Endothelial cell of umbilical vein (primary cell): ENCODE measurements at regions not wholly inside any gene's neighbourhood (a gene's known extent, or its start where the extent isn't known, plus 50 kb on each side); places are given as distances from the start of the nearest gene placed in this dataset.

ENCODE experiments used
- BruUV-seq: library from RNA; stranded (reverse); fragments of 400-500 nt; replicated peaks from 2 replicates; lab custom pipeline; 2021; lab: Mats Ljungman, UMichigan
- CTCF ChIA-PET: fragments of 300-600, 350-600 bp; sonication (Branson Sonifier 250); formaldehyde crosslinking; loops from one replicate; lab custom pipeline; 2021; ENCODE audit warnings: antibody characterized with exemption, inconsistent platforms; lab: Charles Lee
- POLR2A ChIA-PET: fragments of 300-600, 350-600 bp; sonication (Branson Sonifier 250); formaldehyde crosslinking; loops from one replicate; lab custom pipeline; 2021; ENCODE audit warnings: antibody characterized with exemption, inconsistent platforms; lab: Charles Lee
- DNase-seq: peaks from one replicate; pipeline ENCODE4 v3.0.0-alpha.2; 2011; ENCODE audit warnings: low read depth, low spot score
- FAIRE-seq: peaks from 2 replicates; lab custom pipeline; 2011; peaks lifted over from hg19 to GRCh38; lab: Jason Lieb, UNC
- H2AFZ ChIP-seq: 2 replicates; pipeline ENCODE4 v1.6.0; 2012; ENCODE audit warnings: low read depth, low read length, control low read depth, inconsistent platforms
- H3K27ac ChIP-seq: 2 replicates; pipeline ENCODE4 v1.5.1; 2011; ENCODE audit warnings: low read depth, mild to moderate bottlenecking, control low read depth, low read length, moderate library complexity; ENCODE audit not compliant: insufficient read depth
- H3K27me3 ChIP-seq, 2 experiments: 2 replicates each; pipeline versions ENCODE4 v1.6.0 to v1.6.1; 2011; ENCODE audit warnings: low read length in 2 of 2, mixed read lengths in 1 of 2; ENCODE audit not compliant: control insufficient read depth in 2 of 2, insufficient read depth in 2 of 2
- H3K36me3 ChIP-seq, 2 experiments: 2 replicates in 1 of 2; 3 replicates in 1 of 2; pipeline ENCODE4 v1.5.1; 2011; ENCODE audit warnings: low read length in 2 of 2, mild to moderate bottlenecking in 1 of 2, moderate library complexity in 1 of 2; ENCODE audit not compliant: control insufficient read depth in 2 of 2, insufficient read depth in 2 of 2; ENCODE audit errors: extremely low read depth in 1 of 2
- H3K4me1 ChIP-seq: 3 replicates; pipeline ENCODE4 v1.5.1; 2011; ENCODE audit warnings: mild to moderate bottlenecking, low read length; ENCODE audit not compliant: control insufficient read depth, insufficient read depth; ENCODE audit errors: extremely low read depth
- H3K4me2 ChIP-seq: 2 replicates; pipeline ENCODE4 v1.6.1; 2011; ENCODE audit warnings: low read length, control low read depth, mixed read lengths; ENCODE audit not compliant: insufficient read depth
- H3K4me3 ChIP-seq, 3 experiments: fragments of 200-600 bp in 1 of 3; sonication (generic), shearing (Covaris generic) in 1 of 3; replicated peaks in 1 of 3; 2 replicates each; pipeline ENCODE4 v1.5.1; 2011 to 2016; ENCODE audit warnings: control low read depth in 3 of 3, low read length in 3 of 3, mild to moderate bottlenecking in 2 of 3, inconsistent platforms in 1 of 3, low read depth in 1 of 3, moderate library complexity in 1 of 3; ENCODE audit not compliant: insufficient read depth in 1 of 3
- H3K79me2 ChIP-seq: 2 replicates; pipeline ENCODE4 v1.6.0; 2012; ENCODE audit warnings: low read length, inconsistent platforms; ENCODE audit not compliant: control insufficient read depth, insufficient read depth
- H3K9ac ChIP-seq: replicated peaks from 2 replicates; pipeline ENCODE3; 2011; ENCODE audit warnings: low read length, control low read depth; ENCODE audit not compliant: insufficient read depth; ENCODE audit errors: extremely low read depth
- H3K9me1 ChIP-seq: replicated peaks from 3 replicates; pipeline ENCODE4 v1.6.0; 2011; ENCODE audit warnings: mild to moderate bottlenecking, low read length; ENCODE audit not compliant: control insufficient read depth, insufficient read depth; ENCODE audit errors: extremely low read depth
- H3K9me3 ChIP-seq: replicated peaks from 2 replicates; pipeline ENCODE4 v1.5.1; 2012; ENCODE audit warnings: low read length, inconsistent platforms; ENCODE audit not compliant: control insufficient read depth, insufficient read depth
- H4K20me1 ChIP-seq: replicated peaks from 2 replicates; pipeline ENCODE3; 2011; ENCODE audit warnings: mild to moderate bottlenecking, low read length; ENCODE audit not compliant: control insufficient read depth, insufficient read depth; ENCODE audit errors: extremely low read depth
- GATA2 ChIP-seq: IDR thresholded peaks from 2 replicates; pipeline ENCODE4 v1.7.0; 2011; ENCODE audit warnings: low read depth, mild to moderate bottlenecking, moderate library complexity, mixed read lengths, low read length; ENCODE audit not compliant: insufficient read length, insufficient read depth
- POLR2AphosphoS5 ChIP-seq: IDR thresholded peaks from 2 replicates; pipeline ENCODE4 v1.6.1; 2012; ENCODE audit warnings: low read depth, mild to moderate bottlenecking, control low read depth, low read length, moderate library complexity; ENCODE audit not compliant: insufficient read depth
- dilution Hi-C: fragments of 300-500 bp; cut with MboI; formaldehyde crosslinking; loops from one replicate; pipeline ENCODE4 v1.15.0; 2019; ENCODE audit warnings: low sequenced_read_pairs; ENCODE audit not compliant: extremely low pct_ligation_motif_present
- intact Hi-C: fragments of 100-400 bp; cut with micrococcal nuclease; formaldehyde crosslinking; loops from one replicate; pipeline ENCODE4 v1.10.0; 2022
- TF ChIP-seq, protein P1 (sequence below): IDR thresholded peaks from 2 replicates; pipeline ENCODE4 v1.6.1; 2011; ENCODE audit not compliant: insufficient read depth, insufficient read length
- TF ChIP-seq, protein P2 (sequence below), 2 donors: IDR thresholded peaks; 1 replicate in 1 of 2; 2 replicates in 1 of 2; pipeline ENCODE4 v1.5.1; 2011; ENCODE audit warnings: low read length in 2 of 2, mild to moderate bottlenecking in 2 of 2, moderate library complexity in 2 of 2, control low read depth in 1 of 2, inconsistent platforms in 1 of 2, low read depth in 1 of 2; ENCODE audit not compliant: insufficient read depth in 1 of 2; ENCODE audit errors: extremely low read depth in 1 of 2

DNA sequence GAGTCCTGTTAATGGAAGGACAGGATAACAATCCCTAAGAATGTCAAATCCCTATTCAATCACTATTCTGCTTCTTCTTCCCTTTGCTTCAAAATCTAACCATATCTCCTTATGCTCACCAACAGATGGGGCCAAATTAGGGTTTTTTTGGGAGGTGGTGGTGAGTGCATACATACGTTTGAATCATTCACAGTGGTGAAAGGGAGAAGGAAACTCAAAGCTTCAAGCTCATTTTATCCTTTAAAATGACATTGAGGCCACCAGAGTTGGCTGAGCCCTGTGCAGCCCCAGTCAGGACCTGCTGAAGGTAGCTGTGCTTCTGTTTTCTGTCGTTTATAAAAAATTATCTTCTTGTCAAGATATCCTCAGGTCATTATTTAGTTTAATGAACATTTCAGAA lies 607.5 kb upstream of the AGTR1 start:
- Histone ChIP-seq H3K4me1 (no peaks in the 10 kb centered on the region), H3K36me3 (no peaks in the 10 kb centered on the region), H3K27ac (no peak overlapping the region), H3K9ac (no peak overlapping the region), H3K4me3 (no peak overlapping the region), H3K4me2 (no peak overlapping the region), H3K27me3 (no peaks in the 10 kb centered on the region), H3K9me1 (no peaks in the 10 kb centered on the region), H3K9me3 (no peaks in the 10 kb centered on the region), H4K20me1 (no peaks in the 10 kb centered on the region), H2AFZ (no peak overlapping the region), H3K79me2 (no peaks in the 10 kb centered on the region)
- ChIA-PET CTCF (interaction anchor here (3.3 to 5.6 kb wide), 2 partner anchors 12 to 13 kb away, joined by 20 to 40 read pairs; no protein-coding TSS in a partner anchor), POLR2A (no interaction called here)
- DNase-seq, result no peak
- FAIRE-seq, result no peak
- intact Hi-C loops, result no loop called here
- BruUV-seq, result no TSS peak
- dilution Hi-C loops, result no loop called here
- TF ChIP-seq POLR2AphosphoS5, result no peak
- TF ChIP-seq GATA2, result no peak

DNA sequence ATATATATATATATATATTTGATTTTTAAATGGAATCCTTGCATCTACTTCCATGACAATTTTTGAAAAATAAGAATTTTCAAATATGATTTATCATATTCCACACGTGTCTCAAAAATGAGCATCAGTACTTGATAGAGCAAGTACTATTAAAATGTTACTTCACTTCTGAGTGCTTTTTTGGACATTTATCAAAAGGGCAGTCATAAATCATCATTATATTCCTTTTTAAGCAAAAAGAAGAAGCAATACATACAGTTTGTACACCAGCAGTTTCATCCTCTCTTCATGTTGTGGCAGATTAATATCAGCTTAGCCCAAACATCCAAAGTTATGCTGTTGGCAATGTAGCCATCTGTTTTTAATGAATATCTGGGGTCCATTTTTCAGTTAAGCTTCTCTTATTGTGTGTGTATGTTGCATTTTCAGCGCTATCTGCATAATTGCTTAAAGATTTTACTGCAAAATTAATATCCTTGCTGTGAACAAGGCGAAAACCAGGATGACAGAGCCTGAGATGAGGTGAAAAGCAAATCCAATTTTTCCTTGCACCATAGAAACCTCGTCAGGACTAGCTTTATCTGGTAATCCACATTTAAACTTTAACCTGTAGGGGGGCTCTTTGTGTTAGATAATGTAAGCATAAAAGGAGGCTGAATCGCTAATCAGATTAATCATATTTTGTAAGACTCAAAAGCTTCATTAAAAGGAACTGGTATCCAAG lies 604.9 kb upstream of the AGTR1 start:
- H4K20me1 ChIP-seq, result no peaks in the 10 kb centered on the region
- no peaks in the 10 kb centered on the region for H3K9me3 ChIP-seq
- ChIA-PET POLR2A (no interaction called here), CTCF (interaction anchor here (1.1 to 3.3 kb wide), 2 partner anchors 15 to 476 kb away, joined by 3 to 20 read pairs; no protein-coding TSS in a partner anchor)
- H3K4me2 ChIP-seq, result no peak overlapping the region
- no peaks in the 10 kb centered on the region for H3K27me3 ChIP-seq
- H3K4me3 ChIP-seq, result no peak overlapping the region
- BruUV-seq, result no TSS peak
- dilution Hi-C loops (no loop called here), intact Hi-C loops (no loop called here)
- H3K4me1 ChIP-seq, result no peaks in the 10 kb centered on the region
- no peak for DNase-seq
- H3K36me3 ChIP-seq, result no peaks in the 10 kb centered on the region
- H3K9ac ChIP-seq, result no peak overlapping the region
- no peak overlapping the region for H3K27ac ChIP-seq
- H2AFZ ChIP-seq, result no peak overlapping the region
- no peaks in the 10 kb centered on the region for H3K9me1 ChIP-seq
- TF ChIP-seq, protein P1, sequence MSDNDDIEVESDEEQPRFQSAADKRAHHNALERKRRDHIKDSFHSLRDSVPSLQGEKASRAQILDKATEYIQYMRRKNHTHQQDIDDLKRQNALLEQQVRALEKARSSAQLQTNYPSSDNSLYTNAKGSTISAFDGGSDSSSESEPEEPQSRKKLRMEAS, result no peak
- TF ChIP-seq POLR2AphosphoS5, result no peak
- TF ChIP-seq, protein P2, sequence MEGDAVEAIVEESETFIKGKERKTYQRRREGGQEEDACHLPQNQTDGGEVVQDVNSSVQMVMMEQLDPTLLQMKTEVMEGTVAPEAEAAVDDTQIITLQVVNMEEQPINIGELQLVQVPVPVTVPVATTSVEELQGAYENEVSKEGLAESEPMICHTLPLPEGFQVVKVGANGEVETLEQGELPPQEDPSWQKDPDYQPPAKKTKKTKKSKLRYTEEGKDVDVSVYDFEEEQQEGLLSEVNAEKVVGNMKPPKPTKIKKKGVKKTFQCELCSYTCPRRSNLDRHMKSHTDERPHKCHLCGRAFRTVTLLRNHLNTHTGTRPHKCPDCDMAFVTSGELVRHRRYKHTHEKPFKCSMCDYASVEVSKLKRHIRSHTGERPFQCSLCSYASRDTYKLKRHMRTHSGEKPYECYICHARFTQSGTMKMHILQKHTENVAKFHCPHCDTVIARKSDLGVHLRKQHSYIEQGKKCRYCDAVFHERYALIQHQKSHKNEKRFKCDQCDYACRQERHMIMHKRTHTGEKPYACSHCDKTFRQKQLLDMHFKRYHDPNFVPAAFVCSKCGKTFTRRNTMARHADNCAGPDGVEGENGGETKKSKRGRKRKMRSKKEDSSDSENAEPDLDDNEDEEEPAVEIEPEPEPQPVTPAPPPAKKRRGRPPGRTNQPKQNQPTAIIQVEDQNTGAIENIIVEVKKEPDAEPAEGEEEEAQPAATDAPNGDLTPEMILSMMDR (IDR thresholded peaks at IDR 0.05; ENCODE audit: extremely low read depth in 1 of 2, insufficient read depth in 1 of 2, low read depth in 1 of 2, low read length in 2 of 2), result no peak
- no peaks in the 10 kb centered on the region for H3K79me2 ChIP-seq
- FAIRE-seq, result no peak
